ENCODE measurements at regions not wholly inside any gene's neighbourhood (a gene's known extent, or its start where the extent isn't known, plus 50 kb on each side); places are given as distances from the start of the nearest gene placed in this dataset.

- TF ChIP-seq CTCF (IDR thresholded peaks at IDR 0.05; ENCODE audit: poor library complexity, severe bottlenecking) = no peak
- TF ChIP-seq TAF1 (IDR thresholded peaks at IDR 0.05; ENCODE audit: low read depth) = no peak
- TF ChIP-seq RAD21 (conservative IDR thresholded peaks at IDR 0.05) = no peak
Measured at GRCh38 chr12:89129167-89129870, 223.0 kb downstream of the DUSP6 start.
